Loucy (cell line): ENCODE measurements at regions not wholly inside any gene's neighbourhood (a gene's known extent, or its start where the extent isn't known, plus 50 kb on each side); places are given as distances from the start of the nearest gene placed in this dataset.

Source experiments
- H2AFZ ChIP-seq: fragments of 200-600 bp; sonication (generic); 2 replicates; pipeline ENCODE4 v1.6.0; 2016; ENCODE audit warnings: antibody characterized with exemption, mild to moderate bottlenecking, low read length, moderate library complexity
- H3F3A ChIP-seq: fragments of 200-600 bp; 2 replicates; pipeline ENCODE4 v1.6.0; 2016; ENCODE audit warnings: antibody characterized with exemption, low read depth, mild to moderate bottlenecking
- H3K27me3 ChIP-seq: fragments of 200-600 bp; sonication (generic); 2 replicates; pipeline ENCODE4 v1.6.1; 2014; ENCODE audit warnings: low read length, mild to moderate bottlenecking; ENCODE audit not compliant: insufficient read depth, poor library complexity, severe bottlenecking
- H3K36me3 ChIP-seq: fragments of 200-600 bp; sonication (generic); 2 replicates; pipeline ENCODE4 v1.6.1; 2016; ENCODE audit warnings: low read length; ENCODE audit not compliant: insufficient read depth
- H3K4me1 ChIP-seq: fragments of 200-600 bp; sonication (generic); 2 replicates; pipeline ENCODE4 v1.5.1; 2014; ENCODE audit warnings: low read length, mild to moderate bottlenecking; ENCODE audit not compliant: insufficient read depth, poor library complexity, severe bottlenecking
- H3K4me2 ChIP-seq: fragments of 200-600 bp; sonication (generic); 2 replicates; pipeline ENCODE4 v1.6.0; 2014; ENCODE audit warnings: antibody characterized with exemption, low read length, low read depth, mild to moderate bottlenecking; ENCODE audit not compliant: poor library complexity, severe bottlenecking
- H3K4me3 ChIP-seq: fragments of 200-600 bp; sonication (generic); 2 replicates; pipeline ENCODE4 v1.5.1; 2014; ENCODE audit warnings: low read length, mild to moderate bottlenecking, mixed read lengths; ENCODE audit not compliant: poor library complexity, severe bottlenecking
- H3K79me2 ChIP-seq: fragments of 200-600 bp; sonication (generic); 2 replicates; pipeline ENCODE4 v1.6.1; 2014; ENCODE audit warnings: low read length; ENCODE audit not compliant: insufficient read depth
- H3K9ac ChIP-seq: fragments of 200-600 bp; sonication (generic); 2 replicates; pipeline ENCODE4 v1.6.0; 2014; ENCODE audit warnings: mild to moderate bottlenecking, low read depth, low read length, moderate library complexity; ENCODE audit not compliant: poor library complexity, severe bottlenecking
- H3K9me2 ChIP-seq: fragments of 200-600 bp; sonication (generic); replicated peaks from 2 replicates; pipeline ENCODE4 v1.6.1; 2016; ENCODE audit warnings: low read depth, low read length, mixed read lengths
- H3K9me3 ChIP-seq: fragments of 200-600 bp; sonication (generic); 2 replicates; pipeline ENCODE4 v1.6.1; 2014; ENCODE audit warnings: mild to moderate bottlenecking, antibody characterized with exemption, low read length, low read depth; ENCODE audit not compliant: insufficient read depth
- H4K20me1 ChIP-seq: fragments of 200-600 bp; sonication (generic); 2 replicates; pipeline ENCODE4 v1.6.0; 2014; ENCODE audit warnings: antibody characterized with exemption, low read length, mild to moderate bottlenecking; ENCODE audit not compliant: insufficient read depth, poor library complexity, severe bottlenecking
- EZH2phosphoT487 ChIP-seq: fragments of 200-600 bp; IDR thresholded peaks from 2 replicates; pipeline ENCODE4 v1.6.1; 2018; ENCODE audit warnings: antibody characterized with exemption, mild to moderate bottlenecking, moderate library complexity, borderline replicate concordance
- TF ChIP-seq, protein P1 (sequence below): fragments of 200-600 bp; sonication (generic); conservative IDR thresholded peaks from 2 replicates; pipeline ENCODE4 v1.5.1; 2014; ENCODE audit warnings: mild to moderate bottlenecking, antibody characterized with exemption, low read length

- no peaks in the 10 kb centered on the region for H3F3A ChIP-seq
- H3K4me2 ChIP-seq, result no peak overlapping the region
- H3K9me3 ChIP-seq, result no peaks in the 10 kb centered on the region
- no peaks in the 10 kb centered on the region for H3K79me2 ChIP-seq
- no peak overlapping the region for H2AFZ ChIP-seq
- no peaks in the 10 kb centered on the region for H3K9me2 ChIP-seq
- no peaks in the 10 kb centered on the region for H3K27me3 ChIP-seq
- H3K4me1 ChIP-seq, result no peaks in the 10 kb centered on the region
- TF ChIP-seq EZH2phosphoT487, result no peak
- TF ChIP-seq, protein P1, sequence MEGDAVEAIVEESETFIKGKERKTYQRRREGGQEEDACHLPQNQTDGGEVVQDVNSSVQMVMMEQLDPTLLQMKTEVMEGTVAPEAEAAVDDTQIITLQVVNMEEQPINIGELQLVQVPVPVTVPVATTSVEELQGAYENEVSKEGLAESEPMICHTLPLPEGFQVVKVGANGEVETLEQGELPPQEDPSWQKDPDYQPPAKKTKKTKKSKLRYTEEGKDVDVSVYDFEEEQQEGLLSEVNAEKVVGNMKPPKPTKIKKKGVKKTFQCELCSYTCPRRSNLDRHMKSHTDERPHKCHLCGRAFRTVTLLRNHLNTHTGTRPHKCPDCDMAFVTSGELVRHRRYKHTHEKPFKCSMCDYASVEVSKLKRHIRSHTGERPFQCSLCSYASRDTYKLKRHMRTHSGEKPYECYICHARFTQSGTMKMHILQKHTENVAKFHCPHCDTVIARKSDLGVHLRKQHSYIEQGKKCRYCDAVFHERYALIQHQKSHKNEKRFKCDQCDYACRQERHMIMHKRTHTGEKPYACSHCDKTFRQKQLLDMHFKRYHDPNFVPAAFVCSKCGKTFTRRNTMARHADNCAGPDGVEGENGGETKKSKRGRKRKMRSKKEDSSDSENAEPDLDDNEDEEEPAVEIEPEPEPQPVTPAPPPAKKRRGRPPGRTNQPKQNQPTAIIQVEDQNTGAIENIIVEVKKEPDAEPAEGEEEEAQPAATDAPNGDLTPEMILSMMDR, result no peak
- H3K36me3 ChIP-seq, result no peaks in the 10 kb centered on the region
- no peak overlapping the region for H3K4me3 ChIP-seq
- no peak overlapping the region for H3K9ac ChIP-seq
- no peaks in the 10 kb centered on the region for H4K20me1 ChIP-seq
Observed at GRCh38 chr2:60226191-60226590, 327.3 kb downstream of the BCL11A start.

DNA sequence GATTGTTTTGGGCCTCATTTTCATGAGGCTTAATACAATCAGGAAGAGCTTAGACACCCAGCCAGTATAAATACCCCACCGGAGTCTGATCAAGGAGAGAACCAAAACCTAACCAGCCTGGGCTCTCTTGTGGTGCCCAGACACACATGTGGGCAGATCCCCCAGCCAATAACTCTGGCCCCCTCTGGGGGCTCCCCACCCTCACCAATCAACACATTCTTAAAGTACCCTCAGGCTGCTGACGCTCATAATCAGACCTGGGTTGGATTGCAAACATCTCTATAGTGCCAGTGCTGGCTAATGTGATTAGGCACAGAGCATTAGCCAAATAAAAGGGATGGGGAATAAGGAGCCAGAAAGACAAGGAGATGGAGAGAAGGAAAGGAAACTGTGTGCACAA is 329.6 kb downstream of the BCL11A start:
- H3K4me3 ChIP-seq, result no peak overlapping the region
- H3K36me3 ChIP-seq, result no peaks in the 10 kb centered on the region
- H3K4me2 ChIP-seq, result no peak overlapping the region

GRCh38 chr2:60221098-60221497 is 332.4 kb downstream of the BCL11A start:
- Histone ChIP-seq H3K27me3 (no peaks in the 10 kb centered on the region), H3K79me2 (no peaks in the 10 kb centered on the region), H3K9me3 (no peaks in the 10 kb centered on the region), H3K4me3 (no peak overlapping the region), H3F3A (no peaks in the 10 kb centered on the region), H3K4me2 (no peak overlapping the region), H2AFZ (no peak overlapping the region), H4K20me1 (no peaks in the 10 kb centered on the region), H3K9me2 (no peaks in the 10 kb centered on the region), H3K9ac (no peak overlapping the region), H3K36me3 (no peaks in the 10 kb centered on the region), H3K4me1 (no peaks in the 10 kb centered on the region)
- no peak for TF ChIP-seq EZH2phosphoT487
- TF ChIP-seq, protein P1, result no peak

More for the DNA sequence above, 329.6 kb downstream of the BCL11A start:
- Histone ChIP-seq H3K79me2 (no peaks in the 10 kb centered on the region), H3K27me3 (no peaks in the 10 kb centered on the region), H3K9ac (no peak overlapping the region), H3K9me2 (no peaks in the 10 kb centered on the region), H3F3A (no peaks in the 10 kb centered on the region), H2AFZ (no peak overlapping the region), H3K4me1 (no peaks in the 10 kb centered on the region), H3K9me3 (no peaks in the 10 kb centered on the region), H4K20me1 (no peaks in the 10 kb centered on the region)
- TF ChIP-seq EZH2phosphoT487, result no peak
- TF ChIP-seq, protein P1, result no peak
